HG03097 (cell line): ENCODE measurements at regions not wholly inside any gene's neighbourhood (a gene's known extent, or its start where the extent isn't known, plus 50 kb on each side); places are given as distances from the start of the nearest gene placed in this dataset.
"Not testable (repeated sequence)": the region's sequence is repeated elsewhere in the genome, so short reads cannot be mapped to it uniquely, and the experiment has no call there.

ENCODE experiments used
- ATAC-seq: cut with Tn5 transposase; IDR thresholded peaks from one replicate; pipeline ENCODE4 v1.9.1; 2021; ENCODE audit not compliant: unreplicated experiment, low FRiP score

- not testable (repeated sequence) for ATAC-seq
Observed at GRCh38 chr14:30413184-30413583, 145.8 kb upstream of the G2E3 start.

- no peak for ATAC-seq
Observed at GRCh38 chr14:30417121-30417520, 141.8 kb upstream of the G2E3 start.

- ATAC-seq: no peak
Observed at GRCh38 chr14:30417999-30418398, 141.0 kb upstream of the G2E3 start.

GRCh38 chr14:30419037-30419436 lies 139.9 kb upstream of the G2E3 start:
- no peak for ATAC-seq

GRCh38 chr14:30420515-30420914 lies 138.4 kb upstream of the G2E3 start:
- no peak for ATAC-seq

- no peak for ATAC-seq
Observed at GRCh38 chr14:30426463-30426862, 132.5 kb upstream of the G2E3 start.

GRCh38 chr14:30427401-30427800 lies 131.6 kb upstream of the G2E3 start:
- ATAC-seq: no peak

- ATAC-seq: no peak
Observed at GRCh38 chr14:30427846-30428245, 131.1 kb upstream of the G2E3 start.

GRCh38 chr14:30431552-30431951 lies 127.4 kb upstream of the G2E3 start:
- ATAC-seq: no peak

- no peak for ATAC-seq
Observed at GRCh38 chr14:30440961-30441360, 118.0 kb upstream of the G2E3 start.

GRCh38 chr14:30443368-30444007 lies 115.5 kb upstream of the G2E3 start:
- ATAC-seq: no peak

- no peak for ATAC-seq
Observed at GRCh38 chr14:30444451-30444850, 114.5 kb upstream of the G2E3 start.

- no peak for ATAC-seq
Observed at GRCh38 chr14:30445011-30445793, 113.8 kb upstream of the G2E3 start.

- no peak for ATAC-seq
Observed at GRCh38 chr14:30445852-30446251, 113.1 kb upstream of the G2E3 start.

- ATAC-seq: no peak
Observed at GRCh38 chr14:30450631-30451545, 108.1 kb upstream of the G2E3 start.

GRCh38 chr14:30456296-30456695 lies 102.7 kb upstream of the G2E3 start:
- no peak for ATAC-seq

- ATAC-seq: no peak
Observed at GRCh38 chr14:30462358-30462757, 96.6 kb upstream of the G2E3 start.

- no peak for ATAC-seq
Observed at GRCh38 chr14:30464481-30464880, 94.5 kb upstream of the G2E3 start.

GRCh38 chr14:30468354-30468753 lies 90.6 kb upstream of the G2E3 start:
- ATAC-seq: no peak

GRCh38 chr14:30471980-30472379 lies 87.0 kb upstream of the G2E3 start:
- ATAC-seq: no peak
